ENCODE measurements at regions not wholly inside any gene's neighbourhood (a gene's known extent, or its start where the extent isn't known, plus 50 kb on each side); places are given as distances from the start of the nearest gene placed in this dataset.

DNA sequence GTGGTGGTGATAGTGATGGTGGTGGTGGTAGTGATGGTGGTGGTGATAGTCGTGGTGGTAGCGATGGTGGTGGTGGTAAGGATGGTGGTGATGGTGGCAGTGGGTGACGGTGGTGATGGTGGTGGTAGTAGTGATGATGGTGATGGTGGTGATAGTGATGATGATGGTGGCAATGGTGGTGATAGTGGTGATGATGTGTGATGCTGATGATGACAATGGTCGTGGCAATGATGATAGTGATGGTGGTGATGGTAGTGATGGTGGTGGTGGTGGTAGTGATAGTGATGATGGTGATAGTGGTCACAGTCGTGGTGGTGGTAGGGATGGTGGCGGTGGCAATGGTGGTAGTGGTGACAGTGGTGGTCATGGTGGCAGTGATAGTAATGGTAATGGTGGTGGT lies 243.9 kb upstream of the RAB6C start:
- ATAC-seq (no peak), DNase-seq (ENCODE audit: low spot score) (no peak)
- POLR2A ChIA-PET: no interaction called here
- H3K27ac Mint-ChIP-seq: no peak overlapping the region
- no peaks in the 10 kb centered on the region for H3K36me3 Mint-ChIP-seq
- TF ChIP-seq, protein P1, sequence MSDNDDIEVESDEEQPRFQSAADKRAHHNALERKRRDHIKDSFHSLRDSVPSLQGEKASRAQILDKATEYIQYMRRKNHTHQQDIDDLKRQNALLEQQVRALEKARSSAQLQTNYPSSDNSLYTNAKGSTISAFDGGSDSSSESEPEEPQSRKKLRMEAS (CRISPR knock-in tag; IDR thresholded peaks at IDR 0.05): no peak
- TF ChIP-seq, protein P2, sequence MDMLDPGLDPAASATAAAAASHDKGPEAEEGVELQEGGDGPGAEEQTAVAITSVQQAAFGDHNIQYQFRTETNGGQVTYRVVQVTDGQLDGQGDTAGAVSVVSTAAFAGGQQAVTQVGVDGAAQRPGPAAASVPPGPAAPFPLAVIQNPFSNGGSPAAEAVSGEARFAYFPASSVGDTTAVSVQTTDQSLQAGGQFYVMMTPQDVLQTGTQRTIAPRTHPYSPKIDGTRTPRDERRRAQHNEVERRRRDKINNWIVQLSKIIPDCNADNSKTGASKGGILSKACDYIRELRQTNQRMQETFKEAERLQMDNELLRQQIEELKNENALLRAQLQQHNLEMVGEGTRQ (CRISPR knock-in tag; IDR thresholded peaks at IDR 0.05): no peak
- TF ChIP-seq ZBTB43 (CRISPR knock-in tag; IDR thresholded peaks at IDR 0.05): no peak
- TF ChIP-seq SMAD3 (CRISPR knock-in tag; IDR thresholded peaks at IDR 0.05; ENCODE audit: borderline replicate concordance): no peak
- no peak for TF ChIP-seq ZNF317 (CRISPR knock-in tag; IDR thresholded peaks at IDR 0.05; ENCODE audit: borderline replicate concordance, low read depth)
- no peak for TF ChIP-seq STAT6 (CRISPR knock-in tag; conservative IDR thresholded peaks at IDR 0.05; ENCODE audit: low read depth)
- no peak for TF ChIP-seq EMX1 (CRISPR knock-in tag; IDR thresholded peaks at IDR 0.05)
- no peak for TF ChIP-seq CREB1 (CRISPR knock-in tag; IDR thresholded peaks at IDR 0.05)
- TF ChIP-seq TP53 (CRISPR knock-in tag; IDR thresholded peaks at IDR 0.05): no peak
- TF ChIP-seq NR2C2 (CRISPR knock-in tag; IDR thresholded peaks at IDR 0.05): no peak
- TF ChIP-seq ESRRA (CRISPR knock-in tag; IDR thresholded peaks at IDR 0.05; ENCODE audit: borderline replicate concordance): no peak
- no peak for TF ChIP-seq ETV6 (CRISPR knock-in tag; IDR thresholded peaks at IDR 0.05)
- no peak for TF ChIP-seq IRF2 (CRISPR knock-in tag; IDR thresholded peaks at IDR 0.05; ENCODE audit: borderline replicate concordance, low read depth)
- TF ChIP-seq, protein P3, sequence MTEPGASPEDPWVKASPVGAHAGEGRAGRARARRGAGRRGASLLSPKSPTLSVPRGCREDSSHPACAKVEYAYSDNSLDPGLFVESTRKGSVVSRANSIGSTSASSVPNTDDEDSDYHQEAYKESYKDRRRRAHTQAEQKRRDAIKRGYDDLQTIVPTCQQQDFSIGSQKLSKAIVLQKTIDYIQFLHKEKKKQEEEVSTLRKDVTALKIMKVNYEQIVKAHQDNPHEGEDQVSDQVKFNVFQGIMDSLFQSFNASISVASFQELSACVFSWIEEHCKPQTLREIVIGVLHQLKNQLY (CRISPR knock-in tag; IDR thresholded peaks at IDR 0.05): no peak
- no peak for TF ChIP-seq ZNF121 (CRISPR knock-in tag; IDR thresholded peaks at IDR 0.05)
- no peak for TF ChIP-seq ZNF396 (CRISPR knock-in tag; IDR thresholded peaks at IDR 0.05; ENCODE audit: borderline replicate concordance)
- no peaks in the 10 kb centered on the region for H3K27me3 Mint-ChIP-seq (ENCODE audit: low read depth)
- CTCF ChIA-PET: no interaction called here
- H3K4me1 Mint-ChIP-seq: no peaks in the 10 kb centered on the region
- no peaks in the 10 kb centered on the region for H3K9me3 Mint-ChIP-seq
- H3K4me3 Mint-ChIP-seq: no peak overlapping the region

- no peak overlapping the region for H3K27ac Mint-ChIP-seq
- no peak for TF ChIP-seq TEAD1 (CRISPR knock-in tag; IDR thresholded peaks at IDR 0.05)
- no peak for TF ChIP-seq NR1H2 (CRISPR knock-in tag; IDR thresholded peaks at IDR 0.05)
- TF ChIP-seq, protein P4, sequence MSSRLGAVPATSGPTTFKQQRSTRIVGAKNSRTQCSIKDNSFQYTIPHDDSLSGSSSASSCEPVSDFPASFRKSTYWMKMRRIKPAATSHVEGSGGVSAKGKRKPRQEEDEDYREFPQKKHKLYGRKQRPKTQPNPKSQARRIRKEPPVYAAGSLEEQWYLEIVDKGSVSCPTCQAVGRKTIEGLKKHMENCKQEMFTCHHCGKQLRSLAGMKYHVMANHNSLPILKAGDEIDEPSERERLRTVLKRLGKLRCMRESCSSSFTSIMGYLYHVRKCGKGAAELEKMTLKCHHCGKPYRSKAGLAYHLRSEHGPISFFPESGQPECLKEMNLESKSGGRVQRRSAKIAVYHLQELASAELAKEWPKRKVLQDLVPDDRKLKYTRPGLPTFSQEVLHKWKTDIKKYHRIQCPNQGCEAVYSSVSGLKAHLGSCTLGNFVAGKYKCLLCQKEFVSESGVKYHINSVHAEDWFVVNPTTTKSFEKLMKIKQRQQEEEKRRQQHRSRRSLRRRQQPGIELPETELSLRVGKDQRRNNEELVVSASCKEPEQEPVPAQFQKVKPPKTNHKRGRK (CRISPR knock-in tag; IDR thresholded peaks at IDR 0.05; ENCODE audit: borderline replicate concordance): no peak
- TF ChIP-seq SP1 (CRISPR knock-in tag; conservative IDR thresholded peaks at IDR 0.05): no peak
- no peak for TF ChIP-seq ELF4 (CRISPR knock-in tag; IDR thresholded peaks at IDR 0.05; ENCODE audit: low read depth)
- TF ChIP-seq, protein P5, sequence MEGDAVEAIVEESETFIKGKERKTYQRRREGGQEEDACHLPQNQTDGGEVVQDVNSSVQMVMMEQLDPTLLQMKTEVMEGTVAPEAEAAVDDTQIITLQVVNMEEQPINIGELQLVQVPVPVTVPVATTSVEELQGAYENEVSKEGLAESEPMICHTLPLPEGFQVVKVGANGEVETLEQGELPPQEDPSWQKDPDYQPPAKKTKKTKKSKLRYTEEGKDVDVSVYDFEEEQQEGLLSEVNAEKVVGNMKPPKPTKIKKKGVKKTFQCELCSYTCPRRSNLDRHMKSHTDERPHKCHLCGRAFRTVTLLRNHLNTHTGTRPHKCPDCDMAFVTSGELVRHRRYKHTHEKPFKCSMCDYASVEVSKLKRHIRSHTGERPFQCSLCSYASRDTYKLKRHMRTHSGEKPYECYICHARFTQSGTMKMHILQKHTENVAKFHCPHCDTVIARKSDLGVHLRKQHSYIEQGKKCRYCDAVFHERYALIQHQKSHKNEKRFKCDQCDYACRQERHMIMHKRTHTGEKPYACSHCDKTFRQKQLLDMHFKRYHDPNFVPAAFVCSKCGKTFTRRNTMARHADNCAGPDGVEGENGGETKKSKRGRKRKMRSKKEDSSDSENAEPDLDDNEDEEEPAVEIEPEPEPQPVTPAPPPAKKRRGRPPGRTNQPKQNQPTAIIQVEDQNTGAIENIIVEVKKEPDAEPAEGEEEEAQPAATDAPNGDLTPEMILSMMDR (IDR thresholded peaks at IDR 0.05): no peak
- no peak for TF ChIP-seq FOXP4 (CRISPR knock-in tag; IDR thresholded peaks at IDR 0.05)
- TF ChIP-seq NR3C1 (CRISPR knock-in tag; conservative IDR thresholded peaks at IDR 0.05; ENCODE audit: low read depth): no peak
- TF ChIP-seq FOXK1 (CRISPR knock-in tag; IDR thresholded peaks at IDR 0.05): no peak
These were observed 241.6 kb upstream of the RAB6C start for GRCh38 chr2:129737660-129738527.

More at GRCh38 chr2:129737660-129738527, 241.6 kb upstream of the RAB6C start:
- ATAC-seq (no peak), DNase-seq (ENCODE audit: low spot score) (no peak)
- POLR2A ChIA-PET: no interaction called here
- no peaks in the 10 kb centered on the region for H3K36me3 Mint-ChIP-seq
- H3K4me1 Mint-ChIP-seq: no peaks in the 10 kb centered on the region
- CTCF ChIA-PET: no interaction called here
- H3K27me3 Mint-ChIP-seq (ENCODE audit: low read depth): no peaks in the 10 kb centered on the region
- H3K4me3 Mint-ChIP-seq: no peak overlapping the region
- no peaks in the 10 kb centered on the region for H3K9me3 Mint-ChIP-seq
